ENCODE measurements at regions not wholly inside any gene's neighbourhood (a gene's known extent, or its start where the extent isn't known, plus 50 kb on each side); places are given as distances from the start of the nearest gene placed in this dataset.

- no peak overlapping the region for H3K27ac ChIP-seq (ENCODE audit: insufficient read length, low read depth, low read length)
- H3K23ac ChIP-seq (ENCODE audit: insufficient read length, low read depth, low read length), result no peak overlapping the region
- H3K79me2 ChIP-seq (ENCODE audit: insufficient read depth, low read length), result no peaks in the 10 kb centered on the region
- no peak overlapping the region for H3K4me3 Mint-ChIP-seq
- H2BK20ac ChIP-seq (ENCODE audit: low read depth, low read length, poor library complexity, severe bottlenecking), result no peak overlapping the region
- H3K27me3 Mint-ChIP-seq (ENCODE audit: low read depth), result no peaks in the 10 kb centered on the region; the same call in 1 of the 2 replicates
- no CpG with 5 or more reads among the region's 8 CpGs for WGBS (ENCODE audit: extremely low coverage, insufficient read length, low lambda C conversion rate)
- no peaks in the 10 kb centered on the region for H3K27me3 ChIP-seq (ENCODE audit: insufficient read depth, low read length)
- no peaks in the 10 kb centered on the region for H3K23me2 ChIP-seq (ENCODE audit: insufficient read length, low read depth, low read length, poor library complexity, severe bottlenecking)
- no peaks in the 10 kb centered on the region for H3K9me3 ChIP-seq (ENCODE audit: control insufficient read depth, low read depth, low read length)
- H3K4me1 Mint-ChIP-seq, result peaks cover 17 to 27% of the 10 kb centered on the region in 2 experiments
- peaks cover 3% of the 10 kb centered on the region for H4K20me1 ChIP-seq (ENCODE audit: control insufficient read depth, insufficient read depth, insufficient read length)
- H2BK12ac ChIP-seq (ENCODE audit: insufficient read length, low read depth, low read length), result no peak overlapping the region
- H3K4me1 ChIP-seq (ENCODE audit: insufficient read depth, low read length), result peaks cover 2% of the 10 kb centered on the region; the same call in 1 of the 2 replicates
- H3K79me1 ChIP-seq (ENCODE audit: insufficient read depth, low read depth, low read length, poor library complexity, severe bottlenecking), result no peaks in the 10 kb centered on the region
- no peak overlapping the region for H2BK120ac ChIP-seq (ENCODE audit: low read depth, low read length, poor library complexity, severe bottlenecking)
- H2BK5ac ChIP-seq (ENCODE audit: insufficient read length, low read length), result no peak overlapping the region
- no peak overlapping the region for H3T11ph ChIP-seq (ENCODE audit: low read length)
- H3K18ac ChIP-seq (ENCODE audit: insufficient read length, low read depth, low read length), result no peak overlapping the region
- H4K5ac ChIP-seq (ENCODE audit: insufficient read length, low read depth, low read length), result no peak overlapping the region
- no peak overlapping the region for H2AK5ac ChIP-seq (ENCODE audit: insufficient read length, low read length)
- H3K36me3 Mint-ChIP-seq (ENCODE audit: insufficient read depth in 1 of 3, low read depth in 3 of 3), result no peaks in the 10 kb centered on the region
- no peaks in the 10 kb centered on the region for H3K9me3 Mint-ChIP-seq
- TF ChIP-seq, protein P1, sequence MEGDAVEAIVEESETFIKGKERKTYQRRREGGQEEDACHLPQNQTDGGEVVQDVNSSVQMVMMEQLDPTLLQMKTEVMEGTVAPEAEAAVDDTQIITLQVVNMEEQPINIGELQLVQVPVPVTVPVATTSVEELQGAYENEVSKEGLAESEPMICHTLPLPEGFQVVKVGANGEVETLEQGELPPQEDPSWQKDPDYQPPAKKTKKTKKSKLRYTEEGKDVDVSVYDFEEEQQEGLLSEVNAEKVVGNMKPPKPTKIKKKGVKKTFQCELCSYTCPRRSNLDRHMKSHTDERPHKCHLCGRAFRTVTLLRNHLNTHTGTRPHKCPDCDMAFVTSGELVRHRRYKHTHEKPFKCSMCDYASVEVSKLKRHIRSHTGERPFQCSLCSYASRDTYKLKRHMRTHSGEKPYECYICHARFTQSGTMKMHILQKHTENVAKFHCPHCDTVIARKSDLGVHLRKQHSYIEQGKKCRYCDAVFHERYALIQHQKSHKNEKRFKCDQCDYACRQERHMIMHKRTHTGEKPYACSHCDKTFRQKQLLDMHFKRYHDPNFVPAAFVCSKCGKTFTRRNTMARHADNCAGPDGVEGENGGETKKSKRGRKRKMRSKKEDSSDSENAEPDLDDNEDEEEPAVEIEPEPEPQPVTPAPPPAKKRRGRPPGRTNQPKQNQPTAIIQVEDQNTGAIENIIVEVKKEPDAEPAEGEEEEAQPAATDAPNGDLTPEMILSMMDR (conservative IDR thresholded peaks at IDR 0.05), result no peak
- no peak overlapping the region for H3K56ac ChIP-seq (ENCODE audit: insufficient read length, low read depth, low read length)
- H3K4ac ChIP-seq (ENCODE audit: low read depth, low read length), result no peak overlapping the region
- H3K27ac Mint-ChIP-seq, result no peak overlapping the region
- no peak overlapping the region for H2AFZ ChIP-seq (ENCODE audit: low read length)
- no peak for DNase-seq
- no peak overlapping the region for H3K9ac ChIP-seq (ENCODE audit: extremely low read depth, insufficient read length, low read length)
- no peak overlapping the region for H4K8ac ChIP-seq (replicated peaks; ENCODE audit: insufficient read length, low read depth, low read length)
- H4K91ac ChIP-seq (ENCODE audit: insufficient read length, low read depth, low read length), result no peak overlapping the region
- no peak overlapping the region for H2BK15ac ChIP-seq (ENCODE audit: low read depth, low read length)
- no peak overlapping the region for H3K14ac ChIP-seq (ENCODE audit: insufficient read depth, low read length)
- no peak overlapping the region for H3K4me2 ChIP-seq (ENCODE audit: insufficient read depth, insufficient read length, low read length)
These were observed 349.4 kb upstream of the POU3F3 start for GRCh38 chr2:104504331-104505073.

All from H9 (cell line).